ENCODE measurements at regions not wholly inside any gene's neighbourhood (a gene's known extent, or its start where the extent isn't known, plus 50 kb on each side); places are given as distances from the start of the nearest gene placed in this dataset.
A peak's percentile ranks its signal among the peaks of the same experiment; 100 is the strongest.

DNA sequence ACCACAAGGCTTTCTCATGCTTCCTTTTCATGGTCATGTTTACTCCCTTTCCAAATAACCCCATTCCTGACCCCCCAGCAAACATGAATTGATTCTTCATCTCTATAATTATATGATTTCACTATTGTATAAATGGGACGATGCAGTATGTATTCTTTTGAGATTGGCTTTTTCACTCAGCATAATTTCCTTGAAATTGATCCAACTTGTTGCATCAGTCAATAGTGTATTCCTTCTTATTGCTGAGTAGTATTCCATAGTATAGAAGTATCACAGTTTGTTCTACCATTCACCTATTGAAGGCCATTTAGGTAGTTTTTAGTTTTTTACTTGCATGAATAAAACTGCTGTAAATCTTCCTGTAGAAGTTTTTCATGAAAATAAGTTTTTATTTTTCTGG, 264.7 kb downstream of the BAMBI start:
- DNase-seq (ENCODE audit: low read depth in 4 of 6, low spot score in 6 of 6): no peak
- peaks cover 2% of the 10 kb centered on the region for H3K9me3 ChIP-seq (ENCODE audit: control insufficient read depth, insufficient read depth, low read length)
- H3K4me3 ChIP-seq (ENCODE audit: low read depth, low read length): no peak overlapping the region
- peaks cover 7% of the 10 kb centered on the region for H3K4me1 ChIP-seq (ENCODE audit: control insufficient read depth, insufficient read depth, low read length)
- H3K36me3 ChIP-seq (ENCODE audit: control insufficient read depth, insufficient read depth, low read length): no peaks in the 10 kb centered on the region
- no peak overlapping the region for H3K27ac ChIP-seq (ENCODE audit: low read depth, low read length)
- WGBS (ENCODE audit: insufficient coverage): no CpG with 5 or more reads among the region's 1 CpG
- peaks cover 4% of the 10 kb centered on the region for H3K27me3 ChIP-seq (ENCODE audit: control insufficient read depth, insufficient read depth, low read length)

DNA sequence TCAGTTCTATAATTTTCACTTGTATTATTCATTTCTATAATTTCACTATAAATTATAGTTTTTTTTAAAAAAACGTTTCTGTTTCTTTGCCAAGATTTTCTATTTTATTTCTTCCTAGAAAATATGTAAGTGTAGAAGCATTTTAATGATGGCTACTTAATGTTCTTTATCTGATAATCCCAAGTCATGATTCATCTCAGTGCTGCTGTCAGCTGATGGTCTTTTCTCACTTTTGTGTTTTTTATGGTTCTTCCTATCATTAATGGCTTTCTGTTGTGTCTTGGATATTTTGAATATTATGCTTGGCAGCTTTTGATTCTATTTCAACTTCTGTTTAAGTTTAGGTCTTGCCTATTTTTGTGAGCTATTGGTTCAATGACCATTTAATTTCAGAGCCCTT, 268.6 kb downstream of the BAMBI start:
- DNase-seq (ENCODE audit: low read depth in 4 of 6, low spot score in 6 of 6): no peak
- Histone ChIP-seq H3K36me3 (ENCODE audit: control insufficient read depth, insufficient read depth, low read length) (no peaks in the 10 kb centered on the region), H3K27me3 (ENCODE audit: control insufficient read depth, insufficient read depth, low read length) (no peaks in the 10 kb centered on the region), H3K27ac (ENCODE audit: low read depth, low read length) (no peak overlapping the region), H3K4me1 (ENCODE audit: control insufficient read depth, insufficient read depth, low read length) (no peaks in the 10 kb centered on the region), H3K4me3 (ENCODE audit: low read depth, low read length) (no peak overlapping the region), H3K9me3 (ENCODE audit: control insufficient read depth, insufficient read depth, low read length) (peaks cover 2% of the 10 kb centered on the region)
- WGBS (ENCODE audit: insufficient coverage): no CpG with 5 or more reads among the region's 1 CpG

DNA sequence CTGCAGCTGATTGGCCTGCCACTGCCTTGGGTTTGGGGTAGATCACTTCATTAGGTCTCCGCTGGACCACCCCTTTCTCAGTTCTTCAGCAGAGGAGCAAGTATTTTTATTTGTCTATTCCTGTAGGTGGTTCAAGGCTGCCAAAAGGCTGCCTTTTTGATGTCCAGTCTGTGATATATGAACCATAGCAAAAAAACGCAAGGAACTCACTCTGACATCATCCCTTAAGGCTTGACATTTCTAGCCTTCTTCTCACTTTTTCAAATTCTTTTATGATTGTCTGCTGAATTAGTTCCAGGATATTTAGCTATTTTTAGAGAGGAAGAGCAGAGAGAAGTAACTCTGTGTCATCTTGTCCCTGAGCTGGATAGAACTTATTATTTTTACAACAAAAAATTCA, 269.2 kb downstream of the BAMBI start:
- H3K36me3 ChIP-seq (ENCODE audit: control insufficient read depth, insufficient read depth, low read length): no peaks in the 10 kb centered on the region
- H3K27ac ChIP-seq (ENCODE audit: low read depth, low read length): no peak overlapping the region
- H3K9me3 ChIP-seq (ENCODE audit: control insufficient read depth, insufficient read depth, low read length): peaks cover 2% of the 10 kb centered on the region
- no peaks in the 10 kb centered on the region for H3K27me3 ChIP-seq (ENCODE audit: control insufficient read depth, insufficient read depth, low read length)
- no peak for DNase-seq (ENCODE audit: low read depth in 4 of 6, low spot score in 6 of 6)
- H3K4me3 ChIP-seq (ENCODE audit: low read depth, low read length): no peak overlapping the region
- no peaks in the 10 kb centered on the region for H3K4me1 ChIP-seq (ENCODE audit: control insufficient read depth, insufficient read depth, low read length)
- no CpG with 5 or more reads among the region's 2 CpGs for WGBS (ENCODE audit: insufficient coverage)

DNA sequence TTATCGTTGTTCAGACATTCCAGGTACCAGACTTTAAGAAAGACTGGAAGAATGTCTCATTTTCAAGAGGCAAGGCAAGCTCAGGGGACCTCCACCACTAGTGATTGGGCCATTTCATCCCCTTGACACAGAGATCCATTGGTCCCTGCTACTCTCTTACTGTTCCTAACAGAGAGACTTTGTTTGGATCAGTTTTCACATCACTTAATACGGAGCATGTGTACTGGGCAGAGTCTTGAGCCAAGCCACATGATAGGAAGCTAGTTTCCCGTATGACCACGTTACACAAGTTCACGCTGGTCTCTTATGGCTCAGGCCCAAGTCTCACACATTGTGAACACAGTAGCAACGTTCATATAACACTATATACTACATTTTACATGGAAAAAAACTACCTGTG, 269.9 kb downstream of the BAMBI start:
- H3K27ac ChIP-seq (ENCODE audit: low read depth, low read length): no peak overlapping the region
- 42% methylated on average over 3 of the region's 6 CpGs for WGBS (ENCODE audit: insufficient coverage)
- H3K4me1 ChIP-seq (ENCODE audit: control insufficient read depth, insufficient read depth, low read length): no peaks in the 10 kb centered on the region
- H3K27me3 ChIP-seq (ENCODE audit: control insufficient read depth, insufficient read depth, low read length): no peaks in the 10 kb centered on the region
- no peaks in the 10 kb centered on the region for H3K36me3 ChIP-seq (ENCODE audit: control insufficient read depth, insufficient read depth, low read length)
- H3K4me3 ChIP-seq (ENCODE audit: low read depth, low read length): no peak overlapping the region
- no peak for DNase-seq (ENCODE audit: low read depth in 4 of 6, low spot score in 6 of 6)
- H3K9me3 ChIP-seq (ENCODE audit: control insufficient read depth, insufficient read depth, low read length): peaks cover 2% of the 10 kb centered on the region

DNA sequence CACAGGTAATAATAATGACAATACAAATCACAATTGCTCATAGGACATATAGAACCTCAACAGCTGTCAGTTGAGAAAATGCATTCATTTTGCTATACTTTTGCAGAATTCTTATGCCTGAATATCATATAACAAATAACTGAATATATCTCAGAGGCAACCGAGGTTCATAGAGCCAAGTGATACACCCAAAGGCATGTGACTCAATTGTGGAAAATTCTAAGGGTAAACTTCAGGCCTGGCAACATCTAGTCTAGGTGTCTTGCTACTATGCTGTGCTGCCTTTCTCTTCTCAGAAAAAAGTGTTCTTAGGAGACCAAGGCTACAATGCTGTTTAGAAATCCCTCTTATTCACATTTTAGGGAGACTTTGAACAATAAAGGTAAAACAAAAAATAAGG, 270.7 kb downstream of the BAMBI start:
- no CpG with 5 or more reads among the region's 1 CpG for WGBS (ENCODE audit: insufficient coverage)
- peaks cover 2% of the 10 kb centered on the region for H3K9me3 ChIP-seq (ENCODE audit: control insufficient read depth, insufficient read depth, low read length)

DNA sequence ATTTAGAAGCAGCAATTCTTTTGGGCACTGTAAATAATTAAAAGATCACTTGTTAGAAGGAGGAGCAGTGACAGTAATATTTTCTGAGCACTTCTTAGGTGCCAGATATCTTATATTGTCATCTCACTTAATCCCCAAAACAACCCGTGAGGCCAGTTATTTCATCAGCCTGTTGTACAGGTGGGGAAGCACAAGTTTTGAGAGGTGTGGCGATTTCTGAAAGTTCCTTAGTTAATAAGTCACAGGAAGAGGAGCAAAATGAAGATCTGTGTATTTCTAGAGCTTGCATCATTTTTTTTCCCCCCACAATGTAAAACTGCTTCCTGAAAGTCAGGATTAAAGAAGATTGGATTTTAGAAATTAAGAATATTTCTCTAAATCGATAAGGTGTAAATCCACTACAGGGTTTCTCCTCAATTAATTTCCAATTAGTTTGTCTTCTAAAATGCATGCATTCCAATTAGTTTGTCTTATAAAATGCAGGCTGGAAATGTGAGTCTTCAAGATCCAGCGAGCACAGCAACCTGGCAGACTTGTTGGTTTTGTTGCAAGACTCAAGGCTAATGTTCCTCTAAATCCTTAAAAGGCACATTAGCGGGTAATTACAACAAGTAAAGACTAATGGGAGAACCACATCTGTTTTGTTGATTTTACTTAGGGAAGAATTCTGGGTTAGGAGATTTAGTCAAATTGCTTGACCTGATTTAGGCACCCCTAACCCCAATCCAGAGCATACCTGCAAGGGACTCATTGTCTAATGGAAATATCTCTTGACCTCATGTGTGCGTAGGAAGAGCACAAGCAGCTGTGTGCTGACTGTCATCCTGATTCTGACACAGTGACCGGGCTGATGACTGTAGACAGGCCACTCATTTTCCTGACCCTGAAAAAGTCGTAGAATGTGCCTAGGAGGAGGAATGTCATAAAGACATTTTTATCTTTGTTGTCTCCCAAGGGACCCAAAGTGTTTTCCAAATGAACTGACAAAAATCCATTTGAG, 272.0 kb downstream of the BAMBI start:
- Histone ChIP-seq H3K27ac (ENCODE audit: low read depth, low read length) (no peak overlapping the region), H3K9me3 (ENCODE audit: control insufficient read depth, insufficient read depth, low read length) (peaks cover 2% of the 10 kb centered on the region), H3K27me3 (ENCODE audit: control insufficient read depth, insufficient read depth, low read length) (no peaks in the 10 kb centered on the region), H3K36me3 (ENCODE audit: control insufficient read depth, insufficient read depth, low read length) (no peaks in the 10 kb centered on the region), H3K4me3 (ENCODE audit: low read depth, low read length) (no peak overlapping the region), H3K4me1 (ENCODE audit: control insufficient read depth, insufficient read depth, low read length) (no peaks in the 10 kb centered on the region)
- 85% methylated on average over 2 of the region's 8 CpGs for WGBS (ENCODE audit: insufficient coverage)
- peak in 1 of 6 donors; percentile 86 for DNase-seq (ENCODE audit: low read depth in 4 of 6, low spot score in 6 of 6)

More for the DNA sequence above, 270.7 kb downstream of the BAMBI start:
- Histone ChIP-seq H3K4me3 (ENCODE audit: low read depth, low read length) (no peak overlapping the region), H3K36me3 (ENCODE audit: control insufficient read depth, insufficient read depth, low read length) (no peaks in the 10 kb centered on the region), H3K27me3 (ENCODE audit: control insufficient read depth, insufficient read depth, low read length) (no peaks in the 10 kb centered on the region), H3K27ac (ENCODE audit: low read depth, low read length) (no peak overlapping the region), H3K4me1 (ENCODE audit: control insufficient read depth, insufficient read depth, low read length) (no peaks in the 10 kb centered on the region)
- DNase-seq (ENCODE audit: low read depth in 4 of 6, low spot score in 6 of 6): no peak

DNA sequence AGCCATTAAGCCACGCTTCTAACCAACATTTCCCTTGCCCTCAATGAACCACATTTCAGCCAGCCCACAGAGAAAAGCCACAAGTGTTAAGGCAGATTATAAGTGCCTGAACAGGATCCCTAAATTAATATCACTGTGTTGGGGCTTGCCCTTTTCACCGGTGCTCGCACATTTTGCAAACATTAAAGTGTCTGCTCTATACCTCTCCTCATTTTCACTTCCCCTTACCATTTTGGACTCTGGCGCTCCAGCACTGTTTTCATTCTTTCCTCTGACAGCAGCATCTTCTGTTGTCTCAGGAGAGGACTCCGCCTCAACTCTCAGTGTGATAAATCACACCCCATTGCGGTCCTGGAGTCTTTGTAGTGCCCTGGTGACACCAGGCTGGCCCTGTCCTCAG, 274.2 kb downstream of the BAMBI start:
- no peak overlapping the region for H3K4me3 ChIP-seq (ENCODE audit: low read depth, low read length)
- 59% methylated on average over 4 of the region's 6 CpGs for WGBS (ENCODE audit: insufficient coverage)

DNA sequence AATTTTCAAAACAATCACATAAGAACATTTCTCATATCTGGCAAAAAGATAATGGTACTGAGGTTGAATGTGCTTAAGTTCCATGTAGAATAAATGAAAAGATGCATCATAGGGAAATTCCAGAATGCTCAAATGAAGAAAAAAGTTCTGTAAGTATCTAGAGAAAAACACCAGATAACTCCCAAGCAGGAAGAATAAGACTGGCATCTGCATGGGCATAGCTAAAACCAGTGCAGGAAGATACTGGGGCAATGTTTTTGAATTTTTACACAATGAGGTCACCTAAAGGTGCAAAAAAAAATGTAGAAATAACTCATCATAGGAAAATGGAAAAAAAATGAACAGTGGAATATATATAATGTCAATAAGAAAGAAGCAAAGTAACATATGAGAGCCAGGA, 275.2 kb downstream of the BAMBI start:
- Histone ChIP-seq H3K9me3 (ENCODE audit: control insufficient read depth, insufficient read depth, low read length) (no peaks in the 10 kb centered on the region), H3K27me3 (ENCODE audit: control insufficient read depth, insufficient read depth, low read length) (no peaks in the 10 kb centered on the region), H3K36me3 (ENCODE audit: control insufficient read depth, insufficient read depth, low read length) (no peaks in the 10 kb centered on the region), H3K4me1 (ENCODE audit: control insufficient read depth, insufficient read depth, low read length) (no peaks in the 10 kb centered on the region), H3K27ac (ENCODE audit: low read depth, low read length) (no peak overlapping the region), H3K4me3 (ENCODE audit: low read depth, low read length) (no peak overlapping the region)
- no peak for DNase-seq (ENCODE audit: low read depth in 4 of 6, low spot score in 6 of 6)

More for the DNA sequence above, 274.2 kb downstream of the BAMBI start:
- no peak overlapping the region for H3K27ac ChIP-seq (ENCODE audit: low read depth, low read length)
- H3K4me1 ChIP-seq (ENCODE audit: control insufficient read depth, insufficient read depth, low read length): no peaks in the 10 kb centered on the region
- H3K9me3 ChIP-seq (ENCODE audit: control insufficient read depth, insufficient read depth, low read length): no peaks in the 10 kb centered on the region
- H3K27me3 ChIP-seq (ENCODE audit: control insufficient read depth, insufficient read depth, low read length): no peaks in the 10 kb centered on the region
- no peaks in the 10 kb centered on the region for H3K36me3 ChIP-seq (ENCODE audit: control insufficient read depth, insufficient read depth, low read length)
- DNase-seq (ENCODE audit: low read depth in 4 of 6, low spot score in 6 of 6): no peak

DNA sequence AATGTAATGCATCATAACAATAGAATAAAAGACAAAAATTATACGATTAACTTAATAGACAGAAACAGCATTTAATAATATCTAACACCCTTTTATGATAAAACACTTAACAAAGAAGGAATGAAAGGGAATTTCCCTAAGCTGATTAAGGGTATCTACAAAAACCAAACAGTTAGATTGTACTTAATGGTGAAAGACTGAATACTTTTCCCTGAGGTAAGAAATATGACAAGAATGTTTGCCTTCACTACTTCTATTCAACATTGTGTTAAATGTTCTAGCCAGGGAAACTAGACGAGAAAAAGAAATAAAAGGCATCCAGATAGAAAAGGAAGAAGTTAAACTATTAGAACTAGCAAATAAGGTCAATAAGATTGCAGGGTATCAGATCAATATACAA, 276.9 kb downstream of the BAMBI start:
- H3K36me3 ChIP-seq (ENCODE audit: control insufficient read depth, insufficient read depth, low read length): no peaks in the 10 kb centered on the region
- no peak for DNase-seq (ENCODE audit: low read depth in 4 of 6, low spot score in 6 of 6)
- WGBS (ENCODE audit: insufficient coverage): no CpG with 5 or more reads among the region's 2 CpGs
- H3K9me3 ChIP-seq (ENCODE audit: control insufficient read depth, insufficient read depth, low read length): no peaks in the 10 kb centered on the region
- H3K27ac ChIP-seq (ENCODE audit: low read depth, low read length): no peak overlapping the region
- no peaks in the 10 kb centered on the region for H3K4me1 ChIP-seq (ENCODE audit: control insufficient read depth, insufficient read depth, low read length)
- H3K4me3 ChIP-seq (ENCODE audit: low read depth, low read length): no peak overlapping the region
- H3K27me3 ChIP-seq (ENCODE audit: control insufficient read depth, insufficient read depth, low read length): no peaks in the 10 kb centered on the region

DNA sequence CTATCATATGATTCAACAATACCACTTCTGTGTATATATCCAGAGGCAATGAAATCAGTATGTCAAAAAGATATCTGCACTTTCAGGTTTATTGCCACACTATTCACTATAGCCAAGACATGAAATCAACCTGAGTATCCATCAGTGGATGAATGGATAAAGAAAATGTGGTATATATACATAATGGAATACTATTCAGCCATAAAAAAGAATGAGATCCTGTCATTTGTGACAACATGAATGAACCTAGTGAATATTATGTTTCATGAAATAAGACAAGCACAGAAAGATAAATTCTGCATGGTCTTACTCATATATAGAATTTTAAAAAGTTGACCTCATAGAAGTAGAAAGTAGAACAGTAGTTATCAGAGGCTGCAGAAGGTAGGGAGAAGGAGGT, 281.1 kb downstream of the BAMBI start:
- no peak for DNase-seq (ENCODE audit: low read depth in 4 of 6, low spot score in 6 of 6)
- Histone ChIP-seq H3K27ac (ENCODE audit: low read depth, low read length) (no peak overlapping the region), H3K9me3 (ENCODE audit: control insufficient read depth, insufficient read depth, low read length) (no peaks in the 10 kb centered on the region), H3K4me3 (ENCODE audit: low read depth, low read length) (no peak overlapping the region), H3K27me3 (ENCODE audit: control insufficient read depth, insufficient read depth, low read length) (no peaks in the 10 kb centered on the region), H3K4me1 (ENCODE audit: control insufficient read depth, insufficient read depth, low read length) (no peaks in the 10 kb centered on the region), H3K36me3 (ENCODE audit: control insufficient read depth, insufficient read depth, low read length) (no peaks in the 10 kb centered on the region)

All from spinal cord (tissue), 9 donors.